H1 (cell line): ENCODE measurements at regions not wholly inside any gene's neighbourhood (a gene's known extent, or its start where the extent isn't known, plus 50 kb on each side); places are given as distances from the start of the nearest gene placed in this dataset.

Experiments
- CTCF ChIA-PET: fragments of 300-600 bp; sonication (Branson Sonifier 250); formaldehyde crosslinking; loops from one replicate; lab custom pipeline; 2021; ENCODE audit not compliant: partially characterized antibody; lab: Charles Lee
- POLR2A ChIA-PET: fragments of 300-600 bp; sonication (Branson Sonifier 250); formaldehyde crosslinking; loops from one replicate; lab custom pipeline; 2021; ENCODE audit warnings: inconsistent platforms; ENCODE audit not compliant: partially characterized antibody; lab: Charles Lee
- DNase-seq, 2 experiments: peaks; one replicate each; pipeline versions ENCODE4 v3.0.0 to v3.0.0-alpha.2; 2010 to 2022; ENCODE audit warnings: low spot score in 2 of 2, low read depth in 1 of 2, mixed read lengths in 1 of 2
- FAIRE-seq: peaks from 2 replicates; lab custom pipeline; 2011; peaks lifted over from hg19 to GRCh38; lab: Jason Lieb, UNC
- H2AFZ ChIP-seq: 2 replicates; pipeline ENCODE4 v1.8.1; 2012; ENCODE audit warnings: low read length, inconsistent platforms
- H2AK5ac ChIP-seq: 2 replicates; pipeline ENCODE4 v1.6.1; 2013; ENCODE audit warnings: low read depth, low read length
- H2BK120ac ChIP-seq: replicated peaks from 2 replicates; pipeline ENCODE3; 2013; ENCODE audit warnings: low read depth, low read length, inconsistent platforms
- H2BK12ac ChIP-seq: 2 replicates; pipeline ENCODE4 v1.6.1; 2013; ENCODE audit warnings: low read depth, low read length
- H2BK15ac ChIP-seq: 2 replicates; pipeline ENCODE4 v1.6.1; 2013; ENCODE audit warnings: low read length
- H2BK20ac ChIP-seq: 2 replicates; pipeline ENCODE4 v1.6.1; 2013; ENCODE audit warnings: low read length
- H2BK5ac ChIP-seq: 2 replicates; pipeline ENCODE4 v1.6.1; 2013; ENCODE audit warnings: low read depth, low read length
- H3K14ac ChIP-seq: 2 replicates; pipeline ENCODE4 v1.6.1; 2013; ENCODE audit warnings: inconsistent platforms; ENCODE audit not compliant: insufficient read length
- H3K18ac ChIP-seq: 2 replicates; pipeline ENCODE4 v1.6.1; 2013; ENCODE audit warnings: low read length; ENCODE audit errors: extremely low read depth
- H3K23ac ChIP-seq: 2 replicates; pipeline ENCODE4 v1.6.1; 2013; ENCODE audit warnings: inconsistent platforms; ENCODE audit not compliant: insufficient read length
- H3K23me2 ChIP-seq: 2 replicates; pipeline ENCODE4 v1.6.1; 2013; ENCODE audit warnings: low read depth, low read length
- H3K27ac ChIP-seq: 2 replicates; pipeline ENCODE4 v1.6.1; 2011; ENCODE audit warnings: low read depth, low read length, inconsistent platforms
- H3K27me3 ChIP-seq, 4 experiments: replicated peaks in 1 of 4; 1 replicate in 1 of 4; 2 replicates in 3 of 4; pipeline versions ENCODE4 v1.6.1 to v1.8.1; 2011 to 2013; ENCODE audit warnings: low read length in 3 of 4, mild to moderate bottlenecking in 3 of 4, inconsistent platforms in 2 of 4, mixed read lengths in 2 of 4, moderate library complexity in 1 of 4; ENCODE audit not compliant: control insufficient read depth in 3 of 4, insufficient read depth in 3 of 4; ENCODE audit errors: extremely low read depth in 1 of 4
- H3K36me3 ChIP-seq, 4 experiments: 2 replicates each; pipeline versions ENCODE4 v1.6.1 to v1.8.1; 2011 to 2013; ENCODE audit warnings: mild to moderate bottlenecking in 4 of 4, low read length in 3 of 4, moderate library complexity in 2 of 4, control low read depth in 1 of 4, inconsistent platforms in 1 of 4; ENCODE audit not compliant: insufficient read depth in 4 of 4, control insufficient read depth in 2 of 4
- H3K4ac ChIP-seq: replicated peaks from 2 replicates; pipeline ENCODE3; 2013; ENCODE audit warnings: low read length, low read depth, mixed read lengths, inconsistent platforms; ENCODE audit not compliant: insufficient read length
- H3K4me1 ChIP-seq, 4 experiments: replicated peaks in 1 of 4; 1 replicate in 1 of 4; 2 replicates in 3 of 4; pipeline versions ENCODE4 v1.6.1 to v1.8.1; 2011 to 2013; ENCODE audit warnings: low read length in 3 of 4, inconsistent platforms in 2 of 4, mixed read lengths in 1 of 4; ENCODE audit not compliant: insufficient read depth in 4 of 4, control insufficient read depth in 3 of 4
- H3K4me2 ChIP-seq, 2 experiments: 2 replicates each; pipeline versions ENCODE4 v1.6.1 to v1.8.1; 2011 to 2013; ENCODE audit warnings: low read depth in 2 of 2, low read length in 2 of 2, control low read depth in 1 of 2, inconsistent platforms in 1 of 2, mild to moderate bottlenecking in 1 of 2; ENCODE audit not compliant: insufficient read depth in 1 of 2
- H3K4me3 ChIP-seq, 4 experiments: fragments of 200-600, 300-600 bp in 1 of 4; sonication (generic), shearing (Covaris generic), sonication (Bioruptor Twin) in 1 of 4; 2 replicates each; pipeline versions ENCODE4 v1.5.1 to v1.8.1; 2011 to 2016; ENCODE audit warnings: low read length in 4 of 4, low read depth in 3 of 4, control low read depth in 2 of 4, inconsistent platforms in 2 of 4, mild to moderate bottlenecking in 2 of 4, mixed read lengths in 1 of 4, moderate library complexity in 1 of 4; ENCODE audit not compliant: insufficient read depth in 2 of 4; ENCODE audit errors: extremely low read depth in 1 of 4
- H3K56ac ChIP-seq: replicated peaks from 2 replicates; pipeline ENCODE3; 2013; ENCODE audit warnings: low read depth, mild to moderate bottlenecking, mixed read lengths, low read length, inconsistent platforms; ENCODE audit not compliant: insufficient read length
- H3K79me1 ChIP-seq: 2 replicates; pipeline ENCODE4 v1.6.1; 2013; ENCODE audit warnings: low read depth, low read length, control low read depth
- H3K79me2 ChIP-seq, 2 experiments: 2 replicates each; pipeline versions ENCODE4 v1.6.1 to v1.8.1; 2012 to 2013; ENCODE audit warnings: low read length in 2 of 2, mild to moderate bottlenecking in 2 of 2, inconsistent platforms in 1 of 2; ENCODE audit not compliant: insufficient read depth in 2 of 2, control insufficient read depth in 1 of 2
- H3K9ac ChIP-seq, 4 experiments: replicated peaks in 1 of 4; 1 replicate in 1 of 4; 2 replicates in 3 of 4; pipeline versions ENCODE4 v1.6.1 to v1.8.1; 2011 to 2013; ENCODE audit warnings: low read depth in 3 of 4, low read length in 3 of 4, control low read depth in 2 of 4, mild to moderate bottlenecking in 2 of 4, moderate library complexity in 2 of 4, inconsistent platforms in 1 of 4; ENCODE audit errors: extremely low read depth in 1 of 4
- H3K9me3 ChIP-seq, 2 experiments: 2 replicates each; pipeline versions ENCODE4 v1.6.1 to v1.8.1; 2012 to 2013; ENCODE audit warnings: mild to moderate bottlenecking in 2 of 2, moderate library complexity in 2 of 2, control low read depth in 1 of 2, inconsistent platforms in 1 of 2, low read depth in 1 of 2, low read length in 1 of 2, mixed read lengths in 1 of 2; ENCODE audit not compliant: insufficient read depth in 2 of 2
- H4K20me1 ChIP-seq, 2 experiments: replicated peaks in 1 of 2; 2 replicates each; pipeline versions ENCODE3 to v1.8.1; 2011 to 2013; ENCODE audit warnings: inconsistent platforms in 2 of 2, low read length in 2 of 2, mild to moderate bottlenecking in 1 of 2; ENCODE audit not compliant: insufficient read depth in 2 of 2, control insufficient read depth in 1 of 2
- H4K5ac ChIP-seq: 2 replicates; pipeline ENCODE4 v1.6.1; 2013; ENCODE audit warnings: low read length, low read depth, mixed read lengths, inconsistent platforms; ENCODE audit not compliant: insufficient read length
- H4K8ac ChIP-seq: 2 replicates; pipeline ENCODE4 v1.8.0; 2013; ENCODE audit warnings: mild to moderate bottlenecking, moderate library complexity, low read length, inconsistent platforms; ENCODE audit not compliant: insufficient read depth; ENCODE audit errors: extremely low read depth
- H4K91ac ChIP-seq: replicated peaks from 2 replicates; pipeline ENCODE3; 2013; ENCODE audit warnings: low read length, mixed read lengths, inconsistent platforms; ENCODE audit not compliant: insufficient read length
- FOSL1 ChIP-seq: IDR thresholded peaks from 2 replicates; pipeline ENCODE4 v1.6.1; 2011; ENCODE audit warnings: mild to moderate bottlenecking, low read depth, low read length, moderate library complexity; ENCODE audit not compliant: insufficient read depth
- JUND ChIP-seq: IDR thresholded peaks from 2 replicates; pipeline ENCODE4 v1.6.1; 2011; ENCODE audit warnings: mild to moderate bottlenecking, improper control_type of control experiment, low read length
- RBBP5 ChIP-seq: IDR thresholded peaks from 2 replicates; pipeline ENCODE4 v1.7.1; 2012; ENCODE audit warnings: low read depth, mild to moderate bottlenecking, inconsistent platforms, low read length, moderate library complexity, borderline replicate concordance
- RNF2 ChIP-seq: fragments of 200-900, 300-1000 bp; sonication (generic); IDR thresholded peaks from 2 replicates; pipeline ENCODE4 v1.7.1; 2016; ENCODE audit warnings: borderline replicate concordance, low read depth, mild to moderate bottlenecking, antibody characterized with exemption, low read length; ENCODE audit not compliant: poor library complexity, severe bottlenecking; ENCODE audit errors: missing control alignments
- RXRA ChIP-seq: IDR thresholded peaks from 2 replicates; pipeline ENCODE4 v1.6.1; 2011; ENCODE audit warnings: low read depth, mild to moderate bottlenecking, low read length, moderate library complexity; ENCODE audit not compliant: insufficient read depth
- TBP ChIP-seq: IDR thresholded peaks from 2 replicates; pipeline ENCODE4 v1.6.1; 2011; ENCODE audit warnings: low read depth, low read length, improper control_type of control experiment
- TCF12 ChIP-seq: IDR thresholded peaks from 2 replicates; pipeline ENCODE4 v1.6.1; 2011; ENCODE audit warnings: low read depth, mild to moderate bottlenecking, low read length
- WGBS, 2 experiments: shearing (Covaris generic) in 1 of 2; methylation state at CpG; one replicate each; pipeline versions ENCODE4 v1.1.6 to v1.1.7; 2013 to 2015; ENCODE audit warnings: low lambda C conversion rate in 2 of 2, mixed read lengths in 2 of 2, inconsistent platforms in 1 of 2, low coverage in 1 of 2, missing lambda C conversion rate in 1 of 2; ENCODE audit not compliant: insufficient replicate concordance in 2 of 2, insufficient coverage in 1 of 2, insufficient read length in 1 of 2; ENCODE audit errors: extremely low coverage in 1 of 2, missing lambda C conversion rate in 1 of 2; 5-methylcytosine and 5-hydroxymethylcytosine counted together
- TF ChIP-seq, protein P1 (sequence below): IDR thresholded peaks from 2 replicates; pipeline ENCODE4 v1.6.1; 2011; ENCODE audit warnings: low read depth, mild to moderate bottlenecking, low read length; ENCODE audit not compliant: insufficient read depth

DNA sequence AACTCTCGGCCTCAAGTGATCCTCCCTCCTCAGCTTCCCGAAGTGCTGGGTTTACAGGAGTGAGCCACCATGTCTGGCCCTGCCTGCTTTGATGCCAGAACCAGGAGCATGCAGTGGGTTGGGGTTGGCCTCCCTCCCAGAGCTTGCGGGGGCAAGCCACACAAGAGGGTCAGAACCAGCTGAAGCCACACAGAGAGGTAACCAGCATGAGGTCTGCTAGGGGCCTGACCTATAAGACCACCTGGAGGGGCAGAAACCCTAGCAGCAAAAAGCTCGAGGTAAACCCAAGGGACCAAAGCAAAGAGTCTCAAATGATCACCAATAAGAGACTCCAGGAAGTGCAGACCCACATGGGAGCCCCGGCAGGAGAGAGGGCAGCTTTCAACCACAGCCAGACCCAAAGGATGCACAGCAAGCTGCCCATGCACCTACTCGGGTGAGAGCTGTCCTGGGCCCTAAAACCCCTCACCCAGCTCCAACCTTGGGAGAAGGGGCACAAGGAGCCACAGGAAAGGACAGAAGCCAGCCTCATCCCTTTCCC is 81.2 kb downstream of the TOMM20 start:
- no peak overlapping the region for H3K56ac ChIP-seq
- no peaks in the 10 kb centered on the region for H3K79me2 ChIP-seq
- H2BK5ac ChIP-seq: no peak overlapping the region
- H4K20me1 ChIP-seq: no peaks in the 10 kb centered on the region
- no peak overlapping the region for H4K5ac ChIP-seq
- no peak overlapping the region for H4K91ac ChIP-seq
- no peak for FAIRE-seq
- H3K9me3 ChIP-seq: no peaks in the 10 kb centered on the region
- H2BK15ac ChIP-seq: 0 out of 2 replicates have a peak overlapping the region, but pooled peaks have one; percentile 46
- no peak overlapping the region for H3K4ac ChIP-seq
- no peaks in the 10 kb centered on the region for H3K4me1 ChIP-seq
- ChIA-PET CTCF (interaction anchor here (0.8 to 1.3 kb wide), 3 partner anchors 13 to 19 kb away, joined by 3 read pairs; no protein-coding TSS in a partner anchor), POLR2A (no interaction called here)
- no peak overlapping the region for H4K8ac ChIP-seq
- no peaks in the 10 kb centered on the region for H3K27me3 ChIP-seq
- no peaks in the 10 kb centered on the region for H3K79me1 ChIP-seq
- no peak overlapping the region for H2AK5ac ChIP-seq
- no peak for DNase-seq
- H2BK120ac ChIP-seq: no peak overlapping the region
- H3K23me2 ChIP-seq: no peaks in the 10 kb centered on the region
- H3K23ac ChIP-seq: no peak overlapping the region
- H3K9ac ChIP-seq: no peak overlapping the region
- H2AFZ ChIP-seq: no peak overlapping the region; the same call in 1 of the 2 replicates
- no peak overlapping the region for H3K27ac ChIP-seq
- no peak for TF ChIP-seq JUND
- no peak for TF ChIP-seq RNF2
- no peak for TF ChIP-seq TCF12
- TF ChIP-seq, protein P1, sequence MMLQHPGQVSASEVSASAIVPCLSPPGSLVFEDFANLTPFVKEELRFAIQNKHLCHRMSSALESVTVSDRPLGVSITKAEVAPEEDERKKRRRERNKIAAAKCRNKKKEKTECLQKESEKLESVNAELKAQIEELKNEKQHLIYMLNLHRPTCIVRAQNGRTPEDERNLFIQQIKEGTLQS: no peak
- TF ChIP-seq FOSL1: no peak
- TF ChIP-seq RXRA: no peak
- TF ChIP-seq TBP: no peak
- TF ChIP-seq RBBP5: no peak
- H3K14ac ChIP-seq: no peak overlapping the region
- WGBS, 2 experiments: 91% methylated on average over 6 of the region's 6 CpGs; no CpG with 5 or more reads in 1 of the 2 experiments
- no peak overlapping the region for H2BK20ac ChIP-seq
- no peaks in the 10 kb centered on the region for H3K36me3 ChIP-seq
- no peak overlapping the region for H2BK12ac ChIP-seq
- H3K4me2 ChIP-seq: no peak overlapping the region
- no peak overlapping the region; the same call in 1 of the 2 replicates for H3K18ac ChIP-seq
- no peak overlapping the region for H3K4me3 ChIP-seq
